ENCODE measurements at regions not wholly inside any gene's neighbourhood (a gene's known extent, or its start where the extent isn't known, plus 50 kb on each side); places are given as distances from the start of the nearest gene placed in this dataset.

GRCh38 chr18:30057398-30057797 lies 985.1 kb downstream of the DSC3 start:
- TF ChIP-seq EZH2 (IDR thresholded peaks at IDR 0.05; ENCODE audit: low read length): no peak
- TF ChIP-seq, protein P1, sequence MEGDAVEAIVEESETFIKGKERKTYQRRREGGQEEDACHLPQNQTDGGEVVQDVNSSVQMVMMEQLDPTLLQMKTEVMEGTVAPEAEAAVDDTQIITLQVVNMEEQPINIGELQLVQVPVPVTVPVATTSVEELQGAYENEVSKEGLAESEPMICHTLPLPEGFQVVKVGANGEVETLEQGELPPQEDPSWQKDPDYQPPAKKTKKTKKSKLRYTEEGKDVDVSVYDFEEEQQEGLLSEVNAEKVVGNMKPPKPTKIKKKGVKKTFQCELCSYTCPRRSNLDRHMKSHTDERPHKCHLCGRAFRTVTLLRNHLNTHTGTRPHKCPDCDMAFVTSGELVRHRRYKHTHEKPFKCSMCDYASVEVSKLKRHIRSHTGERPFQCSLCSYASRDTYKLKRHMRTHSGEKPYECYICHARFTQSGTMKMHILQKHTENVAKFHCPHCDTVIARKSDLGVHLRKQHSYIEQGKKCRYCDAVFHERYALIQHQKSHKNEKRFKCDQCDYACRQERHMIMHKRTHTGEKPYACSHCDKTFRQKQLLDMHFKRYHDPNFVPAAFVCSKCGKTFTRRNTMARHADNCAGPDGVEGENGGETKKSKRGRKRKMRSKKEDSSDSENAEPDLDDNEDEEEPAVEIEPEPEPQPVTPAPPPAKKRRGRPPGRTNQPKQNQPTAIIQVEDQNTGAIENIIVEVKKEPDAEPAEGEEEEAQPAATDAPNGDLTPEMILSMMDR (optimal IDR thresholded peaks at IDR 0.05 in 1 of 3, IDR thresholded peaks at IDR 0.05 in 1 of 3, conservative IDR thresholded peaks at IDR 0.05 in 1 of 3; ENCODE audit: extremely low read depth in 1 of 3, insufficient read depth in 2 of 3, low read length in 3 of 3): no peak

All from keratinocyte (primary cell).